Mucosa of rectum (tissue), 2 donors: ENCODE measurements at regions not wholly inside any gene's neighbourhood (a gene's known extent, or its start where the extent isn't known, plus 50 kb on each side); places are given as distances from the start of the nearest gene placed in this dataset.
"Not testable (repeated sequence)": the region's sequence is repeated elsewhere in the genome, so short reads cannot be mapped to it uniquely, and the experiment has no call there.

Experiments used
- H3K27ac ChIP-seq, 2 donors: one replicate each; pipeline ENCODE4 v1.7.0; 2013; ENCODE audit warnings: inconsistent platforms in 2 of 2, low read depth in 2 of 2, low read length in 2 of 2
- H3K27me3 ChIP-seq, 2 donors: one replicate each; pipeline ENCODE4 v1.7.0; 2013; ENCODE audit warnings: low read length in 2 of 2; ENCODE audit not compliant: control insufficient read depth in 2 of 2, insufficient read depth in 2 of 2
- H3K36me3 ChIP-seq, 2 donors: one replicate each; pipeline ENCODE4 v1.7.0; 2013; ENCODE audit warnings: low read length in 2 of 2; ENCODE audit not compliant: control insufficient read depth in 2 of 2, insufficient read depth in 2 of 2
- H3K4me1 ChIP-seq, 2 donors: one replicate each; pipeline ENCODE4 v1.7.0; 2013; ENCODE audit warnings: low read length in 2 of 2, mild to moderate bottlenecking in 1 of 2; ENCODE audit not compliant: control insufficient read depth in 2 of 2, insufficient read depth in 2 of 2
- H3K4me3 ChIP-seq, 2 donors: one replicate each; pipeline ENCODE4 v1.7.0; 2013; ENCODE audit warnings: low read length in 2 of 2
- H3K9ac ChIP-seq, 2 donors: one replicate each; pipeline ENCODE4 v1.7.0; 2013; ENCODE audit warnings: low read length in 2 of 2, low read depth in 1 of 2, mild to moderate bottlenecking in 1 of 2
- H3K9me3 ChIP-seq, 2 donors: one replicate each; pipeline ENCODE4 v1.7.0; 2013; ENCODE audit warnings: low read length in 2 of 2; ENCODE audit not compliant: control insufficient read depth in 2 of 2
- donor health status: healthy.
- donor health status: Normal muscosa, but diverticular disease.

GRCh38 chr2:12014088-12014960, 267.9 kb downstream of the LPIN1 start:
- H3K9ac ChIP-seq = no peak overlapping the region
- H3K36me3 ChIP-seq = no peaks in the 10 kb centered on the region
- no peaks in the 10 kb centered on the region for H3K27me3 ChIP-seq
- no peaks in the 10 kb centered on the region for H3K4me1 ChIP-seq
- H3K9me3 ChIP-seq = no peaks in the 10 kb centered on the region
- H3K27ac ChIP-seq = no peak overlapping the region
- no peak overlapping the region for H3K4me3 ChIP-seq

GRCh38 chr2:12017499-12018157, 271.2 kb downstream of the LPIN1 start:
- no peak overlapping the region for H3K4me3 ChIP-seq
- no peaks in the 10 kb centered on the region for H3K27me3 ChIP-seq
- H3K9ac ChIP-seq = no peak overlapping the region
- no peaks in the 10 kb centered on the region for H3K36me3 ChIP-seq
- no peak overlapping the region for H3K27ac ChIP-seq
- H3K9me3 ChIP-seq = peaks cover 3 to 9% of the 10 kb centered on the region in 2 donors
- no peaks in the 10 kb centered on the region for H3K4me1 ChIP-seq

DNA sequence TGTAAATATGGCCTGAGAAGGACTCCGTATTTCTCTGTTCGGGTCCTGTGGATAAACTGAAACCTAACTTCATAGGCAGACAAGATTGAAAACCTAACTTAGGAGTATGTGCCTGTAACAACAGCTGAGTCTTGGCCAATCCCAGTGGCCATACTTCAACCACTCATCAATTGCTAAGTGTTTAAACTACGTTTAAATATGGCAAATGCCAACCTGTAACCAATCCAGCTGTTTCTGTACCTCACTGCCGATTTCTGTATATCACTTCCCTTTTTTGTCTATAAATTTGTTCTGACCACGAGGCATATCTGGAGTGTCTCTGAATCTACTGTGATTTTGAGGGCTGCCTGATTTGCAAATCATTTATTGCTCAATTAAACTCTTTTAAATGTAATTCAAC, 272.3 kb downstream of the LPIN1 start:
- not testable (repeated sequence) for H3K9ac ChIP-seq, H3K27me3 ChIP-seq, H3K36me3 ChIP-seq, H3K4me3 ChIP-seq, H3K9me3 ChIP-seq, H3K4me1 ChIP-seq, H3K27ac ChIP-seq

GRCh38 chr2:12020833-12021469, 274.5 kb downstream of the LPIN1 start:
- peaks cover 3 to 9% of the 10 kb centered on the region in 2 donors for H3K9me3 ChIP-seq
- H3K4me3 ChIP-seq = no peak overlapping the region
- H3K27me3 ChIP-seq = no peaks in the 10 kb centered on the region
- H3K4me1 ChIP-seq = no peaks in the 10 kb centered on the region
- H3K36me3 ChIP-seq = no peaks in the 10 kb centered on the region
- H3K9ac ChIP-seq = no peak overlapping the region
- H3K27ac ChIP-seq = no peak overlapping the region

DNA sequence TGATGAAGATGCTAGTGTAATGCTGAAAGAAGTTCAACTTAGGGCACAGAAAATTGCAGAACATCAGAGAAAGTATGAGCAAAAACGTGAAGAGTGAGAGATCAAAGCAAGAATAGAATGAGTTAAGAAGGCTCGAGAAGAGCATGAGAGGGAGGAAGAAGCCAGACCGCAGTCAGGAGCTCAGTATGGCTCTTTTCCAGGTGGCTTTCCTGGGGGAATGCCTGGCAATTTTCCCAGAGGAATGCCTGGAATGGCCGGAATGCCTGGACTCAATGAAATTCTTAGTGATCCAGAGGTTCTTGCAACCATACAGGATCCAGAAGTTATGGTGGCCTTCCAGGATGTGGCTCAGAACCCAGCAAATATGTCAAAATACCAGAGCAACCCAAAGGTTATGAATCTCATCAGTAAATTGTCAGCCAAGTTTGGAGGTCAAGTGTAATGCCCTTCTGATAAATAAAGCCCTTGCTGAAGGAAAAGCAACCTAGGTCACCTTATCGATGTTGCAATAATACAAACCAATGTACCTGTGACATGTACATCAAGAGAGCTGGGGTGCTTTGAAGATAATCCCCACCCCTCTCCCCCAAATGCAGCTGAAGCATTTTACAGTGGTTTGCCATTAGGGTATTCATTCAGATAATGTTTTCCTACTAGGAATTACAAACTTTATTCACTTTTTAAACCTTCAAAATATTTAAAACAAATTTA, 277.9 kb downstream of the LPIN1 start:
- H3K27ac ChIP-seq, H3K36me3 ChIP-seq, H3K4me3 ChIP-seq, H3K9ac ChIP-seq, H3K9me3 ChIP-seq, H3K27me3 ChIP-seq, H3K4me1 ChIP-seq: not testable (repeated sequence)

DNA sequence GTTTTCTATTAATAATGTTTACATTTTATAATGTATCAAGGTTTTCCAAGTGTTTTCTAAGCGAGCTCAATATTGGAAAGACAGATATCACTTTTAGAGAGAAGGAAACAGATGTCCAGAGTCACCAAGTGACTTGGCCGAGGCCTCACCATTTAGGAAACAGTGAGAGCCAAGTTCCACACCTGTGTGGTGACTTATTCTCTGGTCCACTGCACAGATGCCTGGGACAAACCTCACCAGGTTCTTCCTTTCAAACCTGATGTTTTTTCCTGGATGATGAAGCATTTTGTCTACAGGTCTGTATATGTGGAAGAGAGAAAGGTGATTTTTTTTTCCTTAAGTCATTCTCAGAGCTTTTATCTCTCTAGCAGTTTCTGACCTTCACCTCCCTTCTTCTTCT, 280.7 kb downstream of the LPIN1 start:
- Histone ChIP-seq H3K9me3 (no peaks in the 10 kb centered on the region), H3K4me1 (no peaks in the 10 kb centered on the region), H3K9ac (no peak overlapping the region), H3K27me3 (no peaks in the 10 kb centered on the region), H3K36me3 (no peaks in the 10 kb centered on the region), H3K4me3 (no peak overlapping the region), H3K27ac (no peak overlapping the region)

GRCh38 chr2:12031866-12032265, 285.4 kb downstream of the LPIN1 start:
- Histone ChIP-seq H3K4me1 (no peaks in the 10 kb centered on the region), H3K4me3 (no peak overlapping the region)

DNA sequence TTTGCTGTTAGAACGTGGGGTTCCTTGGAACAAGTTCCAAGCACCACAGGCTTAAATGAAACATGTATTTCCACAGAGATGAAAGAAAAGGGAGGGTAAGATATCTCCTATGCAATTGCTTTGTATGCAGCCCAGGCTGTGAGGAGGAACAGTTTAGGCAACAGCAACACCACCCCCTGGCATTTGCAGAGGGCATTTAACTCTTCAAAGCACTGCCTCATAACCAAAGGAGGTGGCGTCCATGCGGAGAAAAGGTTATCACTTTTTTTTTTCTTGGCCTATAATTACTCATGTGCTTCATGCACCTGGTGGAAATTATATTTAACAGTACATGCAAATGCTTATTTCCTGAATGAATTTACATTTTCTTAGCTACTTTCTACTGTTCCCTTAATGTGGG, 286.0 kb downstream of the LPIN1 start:
- H3K4me1 ChIP-seq = no peaks in the 10 kb centered on the region
- H3K36me3 ChIP-seq = no peaks in the 10 kb centered on the region
- H3K9me3 ChIP-seq = no peaks in the 10 kb centered on the region
- H3K27me3 ChIP-seq = no peaks in the 10 kb centered on the region
- no peak overlapping the region for H3K27ac ChIP-seq
- no peak overlapping the region for H3K4me3 ChIP-seq
- no peak overlapping the region for H3K9ac ChIP-seq

More at GRCh38 chr2:12031866-12032265, 285.4 kb downstream of the LPIN1 start:
- no peaks in the 10 kb centered on the region for H3K27me3 ChIP-seq
- H3K9ac ChIP-seq = no peak overlapping the region
- H3K9me3 ChIP-seq = no peaks in the 10 kb centered on the region
- H3K27ac ChIP-seq = no peak overlapping the region
- H3K36me3 ChIP-seq = no peaks in the 10 kb centered on the region

- H3K4me1 ChIP-seq = no peaks in the 10 kb centered on the region
- H3K36me3 ChIP-seq = no peaks in the 10 kb centered on the region
- no peak overlapping the region for H3K27ac ChIP-seq
- no peak overlapping the region for H3K4me3 ChIP-seq
- H3K9ac ChIP-seq = no peak overlapping the region
- no peaks in the 10 kb centered on the region for H3K27me3 ChIP-seq
- no peaks in the 10 kb centered on the region for H3K9me3 ChIP-seq
Observed at GRCh38 chr2:12032975-12033374, 286.5 kb downstream of the LPIN1 start.

GRCh38 chr2:12033494-12033893, 287.1 kb downstream of the LPIN1 start:
- Histone ChIP-seq H3K9ac (no peak overlapping the region), H3K27me3 (no peaks in the 10 kb centered on the region), H3K36me3 (no peaks in the 10 kb centered on the region), H3K9me3 (no peaks in the 10 kb centered on the region), H3K27ac (no peak overlapping the region), H3K4me1 (no peaks in the 10 kb centered on the region), H3K4me3 (no peak overlapping the region)
